G401.6 (cell line): ENCODE measurements at regions not wholly inside any gene's neighbourhood (a gene's known extent, or its start where the extent isn't known, plus 50 kb on each side); places are given as distances from the start of the nearest gene placed in this dataset.

Source experiments
- FAIRE-seq: peaks from 2 replicates; lab custom pipeline; 2012; peaks lifted over from hg19 to GRCh38; lab: Jason Lieb, UNC

DNA sequence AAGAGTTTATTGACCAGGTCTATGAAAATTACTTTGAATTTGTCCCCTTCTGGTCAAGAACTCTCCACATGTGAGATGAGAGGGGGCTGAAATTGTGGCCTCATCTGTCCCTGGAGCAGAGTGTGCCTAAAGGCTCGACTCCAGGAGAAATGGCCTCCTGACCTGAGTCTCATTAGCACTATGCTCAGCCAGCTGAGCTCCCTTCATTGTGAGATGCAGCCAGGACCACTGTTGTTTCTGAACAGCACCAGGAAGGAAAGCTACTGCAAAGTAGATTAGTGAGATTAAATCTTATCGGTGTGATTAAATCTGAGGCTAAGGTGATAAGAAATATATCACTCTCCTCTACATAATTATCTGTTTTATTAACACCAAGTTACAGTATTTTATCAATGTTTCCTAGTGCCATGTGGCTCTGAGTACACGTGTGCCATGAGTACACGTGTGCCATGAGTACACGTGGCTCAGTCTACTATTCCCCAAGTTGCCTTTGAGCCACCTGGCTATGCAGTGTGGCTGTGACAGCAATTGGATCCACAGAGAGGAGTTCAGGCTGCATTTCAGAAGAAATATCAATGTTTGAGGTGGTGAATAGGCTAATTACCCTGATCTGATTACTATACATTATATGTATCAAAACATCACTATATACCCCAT is 126.9 kb downstream of the IPMK start:
- FAIRE-seq, result no peak

DNA sequence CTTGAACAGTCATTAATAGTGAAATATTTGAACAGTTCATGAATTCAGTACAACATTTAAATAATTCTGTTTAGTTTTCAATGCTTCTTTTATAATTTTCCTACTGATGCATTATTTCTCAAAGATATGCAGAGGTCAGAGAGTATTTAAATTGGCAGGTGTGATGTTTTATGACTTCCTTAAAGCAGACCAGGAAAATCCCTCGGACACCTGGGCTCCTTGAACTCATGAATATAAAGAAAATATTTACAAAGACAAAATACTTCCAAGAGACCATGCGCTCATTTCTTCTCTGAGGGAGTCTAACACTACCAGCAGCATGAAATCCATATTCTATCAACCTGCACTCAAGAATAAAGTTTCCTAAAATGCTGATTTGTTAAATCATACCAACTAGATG is 127.6 kb downstream of the IPMK start:
- FAIRE-seq, result no peak

DNA sequence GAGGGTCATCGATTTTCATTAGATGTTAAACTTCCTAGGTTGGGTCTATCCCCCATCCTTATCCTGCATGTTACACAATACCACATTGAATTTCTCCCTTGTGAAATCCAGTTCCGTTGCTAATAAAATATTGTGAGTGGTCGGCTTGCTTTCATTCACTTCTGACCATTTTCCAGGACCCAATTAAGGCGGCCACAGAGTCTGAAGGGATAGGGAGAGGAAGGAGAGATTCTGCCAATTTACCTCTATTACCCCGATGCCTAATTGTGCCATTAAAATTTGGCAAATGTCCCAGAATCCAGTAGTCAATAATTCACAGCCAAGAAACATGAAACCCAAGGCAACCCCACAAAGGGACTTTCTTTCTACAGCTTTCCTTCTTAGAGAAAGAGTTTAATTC is 129.9 kb downstream of the IPMK start:
- FAIRE-seq, result no peak

DNA sequence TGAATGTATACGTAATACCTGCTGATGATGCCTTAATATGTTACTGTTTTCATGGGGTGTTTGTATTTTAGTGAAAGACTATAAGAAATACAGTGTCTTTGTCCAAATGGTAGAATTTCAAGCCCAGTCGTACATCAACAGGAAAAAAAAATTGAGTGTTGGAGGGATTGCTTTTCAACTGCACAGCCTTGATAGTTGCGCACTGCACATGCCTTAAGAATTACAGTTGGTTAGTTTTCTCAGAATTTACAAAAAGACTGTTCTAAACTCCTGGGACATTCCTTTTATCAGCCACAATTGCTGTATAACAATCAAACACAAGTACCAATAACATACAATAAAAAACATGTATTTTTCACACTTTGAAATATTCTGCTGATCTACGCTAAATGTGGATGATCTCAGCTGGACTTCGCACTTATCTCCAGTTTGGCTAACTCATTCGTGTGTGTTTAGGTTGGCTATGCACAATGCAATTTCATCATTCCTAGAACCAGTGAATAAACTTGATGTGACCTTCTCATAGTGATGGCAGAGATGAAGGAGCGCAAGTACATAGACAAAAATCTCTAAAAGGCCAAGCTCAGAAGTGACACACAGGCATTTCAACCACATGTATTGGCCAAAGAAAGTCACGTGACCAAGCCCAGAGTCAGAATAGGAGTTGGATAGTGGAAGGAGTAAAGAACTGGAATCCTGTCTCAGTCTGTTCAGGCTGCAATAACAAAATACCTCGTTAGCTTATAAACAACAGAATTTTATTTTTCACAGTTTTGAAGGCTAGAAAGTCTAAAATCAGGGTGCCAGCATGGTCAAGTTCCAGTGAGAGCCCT is 152.3 kb downstream of the IPMK start:
- no peak for FAIRE-seq

DNA sequence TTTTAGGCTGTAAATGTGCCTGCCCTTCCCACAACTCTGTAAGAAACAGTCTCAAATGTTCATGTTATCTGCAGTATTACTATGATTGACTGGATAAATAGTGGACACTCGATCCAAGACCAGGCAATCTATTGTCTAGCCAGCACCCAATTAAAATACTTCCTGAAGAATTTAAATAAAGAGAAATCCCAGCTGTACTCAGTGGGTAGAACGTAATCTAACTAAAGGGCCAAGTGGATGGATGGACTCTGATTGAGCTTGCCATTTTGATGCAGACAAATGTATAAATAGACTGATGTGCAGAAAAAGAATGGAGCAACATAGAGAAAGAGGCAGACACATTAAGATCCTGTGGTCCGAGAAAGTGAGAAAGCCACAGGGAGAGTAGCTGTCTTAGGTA is 158.0 kb downstream of the IPMK start:
- no peak for FAIRE-seq

DNA sequence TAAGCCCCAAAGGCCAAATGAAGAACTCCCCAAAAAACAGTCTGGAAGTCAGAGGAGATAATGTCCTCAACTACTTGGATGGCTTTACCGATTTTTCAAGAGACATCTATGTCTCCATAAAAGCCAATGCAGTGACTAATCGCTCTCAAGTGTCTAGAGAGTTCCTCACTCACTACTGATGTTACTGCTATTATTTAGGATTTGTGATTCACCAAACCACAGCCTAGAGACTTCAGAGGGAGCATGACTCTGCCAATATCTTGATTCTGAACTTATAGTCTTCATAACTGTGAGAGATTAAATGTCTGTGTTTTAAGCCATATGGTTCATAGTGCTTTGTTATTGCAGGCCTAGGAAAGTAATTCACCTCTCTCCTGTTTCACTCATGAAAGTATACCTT is 160.2 kb downstream of the IPMK start:
- no peak for FAIRE-seq

DNA sequence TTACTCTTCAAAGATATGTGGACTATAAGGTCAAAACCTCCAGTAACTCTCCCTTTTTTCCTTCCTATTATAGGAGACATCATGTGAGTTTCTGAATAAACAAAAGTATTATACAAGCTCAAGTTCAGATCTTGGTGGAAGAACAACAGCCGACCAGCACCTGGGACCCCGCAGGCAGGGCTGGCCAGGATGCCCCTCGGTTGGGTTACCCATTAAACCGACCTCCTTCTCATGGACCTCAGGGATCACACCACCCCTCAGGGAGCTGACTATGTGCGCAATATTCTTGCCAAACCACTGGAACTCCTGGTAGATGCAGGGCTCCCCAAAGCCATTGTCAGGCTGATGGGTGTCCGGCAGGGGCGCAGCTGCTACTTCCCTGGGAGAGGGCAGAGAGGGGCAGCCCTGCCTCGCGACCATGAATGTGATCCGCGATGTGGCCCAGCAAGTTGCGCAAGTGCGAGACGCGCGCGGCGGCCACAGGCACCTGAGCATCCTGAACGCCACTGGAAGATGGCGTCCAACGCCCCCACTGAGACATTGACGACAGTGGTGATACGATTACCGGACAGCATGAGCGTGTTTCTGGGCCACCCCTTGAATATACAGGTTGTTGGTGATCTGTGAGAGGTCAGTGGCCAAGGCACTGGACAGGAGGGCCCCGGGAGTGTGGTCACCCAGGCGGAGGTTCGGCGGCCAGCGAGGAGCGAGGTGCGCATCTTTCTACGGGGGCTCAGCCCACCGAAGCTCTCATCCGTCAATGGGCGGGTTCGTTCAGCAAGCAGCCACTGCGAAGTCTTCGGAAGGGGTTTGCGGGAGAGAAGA is 161.3 kb downstream of the IPMK start:
- FAIRE-seq, result no peak

DNA sequence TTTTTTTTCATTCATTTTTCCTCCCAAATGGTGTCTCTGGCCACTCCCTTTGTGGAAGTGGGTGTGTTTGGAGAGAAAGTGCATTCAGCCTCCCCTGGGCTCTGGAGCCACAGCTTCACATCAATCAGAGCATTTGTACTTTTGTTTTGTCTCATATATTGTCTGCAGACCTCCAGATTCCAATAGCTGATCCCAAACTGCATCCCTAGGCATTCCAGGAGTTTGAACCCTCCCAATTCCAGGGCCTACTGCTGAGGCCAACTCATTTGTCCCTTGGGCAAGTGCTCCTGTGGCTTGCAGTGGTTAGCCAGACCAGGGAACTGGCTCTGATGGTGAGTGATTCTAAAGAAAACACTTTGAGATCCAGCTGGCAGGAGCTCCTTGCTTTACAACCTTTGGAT is 163.3 kb downstream of the IPMK start:
- FAIRE-seq, result no peak

DNA sequence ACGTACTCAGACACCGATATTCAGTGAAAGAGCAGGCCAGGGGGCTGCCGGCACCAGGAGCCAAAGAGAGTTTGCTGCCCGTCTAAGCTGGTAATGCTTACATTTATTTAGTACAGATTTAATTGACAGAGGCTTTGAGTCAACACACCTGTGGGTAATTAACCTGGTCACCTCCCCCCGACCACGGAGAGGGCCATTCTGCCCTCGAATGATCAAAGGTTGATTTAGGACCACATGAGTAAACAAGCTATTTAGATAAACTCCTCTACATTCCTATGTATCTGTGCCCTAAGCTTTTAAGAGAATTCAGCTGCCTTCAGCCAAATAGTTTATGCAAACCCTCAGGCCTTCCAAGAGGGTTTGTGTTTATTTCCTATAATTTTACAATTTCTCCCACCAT is 164.8 kb downstream of the IPMK start:
- FAIRE-seq, result no peak

DNA sequence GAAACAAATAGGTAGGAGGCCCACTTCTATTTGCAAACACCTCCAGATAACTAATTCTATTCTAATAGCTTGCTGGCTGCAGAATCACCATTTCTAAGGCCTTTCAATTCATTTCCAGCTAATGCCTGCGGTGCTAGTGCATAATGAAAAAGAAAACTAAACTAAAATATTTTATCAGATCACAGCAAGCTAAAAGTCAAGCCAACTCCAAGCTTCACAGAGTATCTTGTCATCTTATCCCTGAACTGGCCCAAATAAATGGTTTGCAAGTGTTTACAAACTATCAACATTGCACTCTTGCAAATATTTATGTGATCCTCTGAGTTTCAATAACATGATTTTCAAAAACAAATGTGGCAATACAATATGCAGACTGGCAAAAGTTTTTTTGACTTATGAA is 166.0 kb downstream of the IPMK start:
- FAIRE-seq, result no peak

DNA sequence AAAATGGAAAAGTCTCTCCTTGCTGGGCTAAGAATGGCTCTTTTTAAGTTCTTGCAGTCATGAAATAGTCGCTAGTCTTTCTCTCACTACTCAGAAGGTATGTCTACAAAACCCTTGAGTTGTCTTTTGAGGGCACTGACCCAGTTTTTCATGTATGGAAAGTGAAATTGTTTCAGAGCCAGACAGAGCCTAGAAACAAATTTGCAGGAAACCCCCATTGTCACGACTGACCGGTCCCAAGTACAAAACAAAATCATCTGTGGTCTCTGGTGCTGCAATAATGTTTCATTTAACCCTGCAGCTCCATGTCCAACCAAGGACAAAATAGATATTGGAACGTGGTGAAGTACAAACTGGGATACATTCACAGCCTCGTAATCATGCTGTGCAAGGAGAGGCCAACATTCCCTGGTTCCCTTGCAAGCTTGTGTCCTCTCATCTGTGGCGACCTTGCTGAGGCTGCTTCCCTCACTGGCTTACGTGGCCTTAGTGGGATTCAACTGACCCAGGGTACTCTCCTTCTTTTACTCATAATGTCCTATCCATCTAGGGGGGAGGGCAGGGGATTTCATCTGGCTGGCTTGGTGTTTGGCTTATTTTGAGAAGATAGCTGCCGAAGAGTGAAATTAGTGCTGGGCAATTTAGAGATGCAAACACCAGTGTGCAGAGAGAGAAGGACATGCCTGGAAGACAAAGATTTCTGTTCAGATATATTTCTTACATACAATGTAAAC is 172.5 kb downstream of the IPMK start:
- FAIRE-seq, result no peak

DNA sequence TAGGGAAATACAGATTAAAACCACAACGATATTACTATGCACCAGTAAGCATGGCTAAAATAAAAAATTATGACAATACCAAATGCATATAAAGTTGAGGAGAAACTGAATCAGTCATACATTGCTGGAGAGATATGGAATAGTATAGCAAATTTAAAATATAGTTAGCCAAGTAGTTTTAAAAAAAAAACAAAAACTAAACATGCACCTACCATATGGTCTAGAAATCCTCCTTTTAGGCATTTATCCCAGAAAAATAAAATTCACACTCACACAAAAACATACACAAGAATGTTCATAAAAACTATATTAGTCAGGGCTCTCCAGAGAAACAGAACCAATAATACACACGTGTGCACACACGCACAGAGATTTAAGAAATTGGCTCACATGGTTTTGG is 175.8 kb downstream of the IPMK start:
- no peak for FAIRE-seq

DNA sequence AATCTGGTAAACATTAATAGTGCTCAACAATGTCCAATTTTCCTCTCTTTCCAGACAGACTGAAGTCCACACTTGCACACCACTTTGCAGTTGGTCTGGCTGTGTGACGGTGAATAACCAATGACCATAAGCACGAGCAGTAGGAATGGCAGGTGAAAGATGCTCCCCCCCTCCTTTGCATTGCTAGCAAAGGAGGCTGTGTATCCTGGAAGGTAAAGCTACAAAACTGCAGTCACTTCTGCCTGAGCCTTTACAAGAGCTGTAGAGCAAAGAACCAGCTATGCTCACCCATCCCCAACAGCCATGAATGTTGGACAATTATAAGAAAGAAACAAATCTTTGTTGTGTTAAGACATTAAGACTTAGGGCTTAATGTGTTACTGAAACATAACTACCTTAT is 178.0 kb downstream of the IPMK start:
- no peak for FAIRE-seq

DNA sequence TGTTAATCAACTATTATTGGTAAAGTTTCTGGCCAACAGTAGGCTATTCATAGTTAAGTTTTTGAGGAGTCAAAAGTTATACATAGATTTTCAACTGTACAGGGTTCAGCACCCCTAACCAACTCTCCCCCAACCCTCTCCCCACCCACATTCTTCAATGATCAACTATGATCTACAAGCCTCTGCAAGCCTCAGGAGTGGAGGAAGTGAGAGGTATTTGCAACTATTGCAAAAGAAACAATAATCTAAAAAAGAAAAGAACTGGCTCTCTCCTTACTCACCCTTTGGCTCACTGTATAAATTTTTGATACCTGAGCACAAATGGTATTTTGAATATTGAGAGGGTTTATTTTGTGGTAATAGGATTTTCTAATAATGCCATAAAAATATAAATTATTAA is 179.8 kb downstream of the IPMK start:
- no peak for FAIRE-seq

DNA sequence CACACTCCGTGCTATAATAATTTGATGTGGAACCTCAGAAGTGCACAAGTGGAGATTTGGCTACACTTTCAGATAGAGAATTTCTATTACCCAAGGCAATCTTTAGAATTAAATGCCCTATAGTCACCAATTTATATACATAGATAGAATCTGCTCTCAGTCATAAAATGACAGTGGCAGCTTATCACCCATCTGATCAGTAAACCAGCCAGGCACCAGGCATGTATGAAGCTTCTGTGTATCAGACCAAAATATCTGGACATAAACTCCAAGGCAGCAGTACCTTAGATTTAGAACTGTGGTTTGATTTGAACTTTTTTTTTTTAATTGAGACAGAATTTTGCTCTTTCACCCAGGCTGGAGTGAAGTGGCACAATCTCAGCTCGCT is 180.9 kb downstream of the IPMK start:
- no peak for FAIRE-seq

DNA sequence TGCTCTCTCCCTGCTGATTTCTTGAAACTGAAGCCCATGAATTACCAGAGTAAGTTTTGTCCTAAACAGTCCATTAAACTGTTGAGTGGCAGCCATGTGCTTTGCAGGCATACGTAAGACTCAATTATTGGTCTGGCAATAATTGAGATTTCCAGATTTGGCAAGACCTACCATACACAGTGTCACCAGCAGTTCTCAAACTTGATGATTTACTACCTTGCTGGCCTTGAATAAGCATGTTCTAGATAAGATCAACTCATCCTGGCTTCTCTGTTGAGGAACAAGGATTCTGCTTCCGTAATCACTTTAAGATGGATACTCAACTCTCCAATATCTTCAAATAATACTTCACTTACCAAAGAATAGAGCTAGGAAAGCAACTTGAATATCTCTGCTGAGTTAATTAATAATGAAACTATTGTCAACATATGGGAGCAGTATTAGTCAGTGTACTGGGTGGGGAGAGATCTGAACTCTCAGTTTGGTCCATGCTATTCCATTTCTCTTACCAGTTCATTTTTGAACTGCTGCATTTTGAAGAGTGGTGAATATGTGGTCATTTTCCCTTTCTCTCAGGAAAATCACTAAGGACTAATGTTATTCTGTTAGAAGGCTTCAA is 181.4 kb downstream of the IPMK start:
- FAIRE-seq, result no peak

DNA sequence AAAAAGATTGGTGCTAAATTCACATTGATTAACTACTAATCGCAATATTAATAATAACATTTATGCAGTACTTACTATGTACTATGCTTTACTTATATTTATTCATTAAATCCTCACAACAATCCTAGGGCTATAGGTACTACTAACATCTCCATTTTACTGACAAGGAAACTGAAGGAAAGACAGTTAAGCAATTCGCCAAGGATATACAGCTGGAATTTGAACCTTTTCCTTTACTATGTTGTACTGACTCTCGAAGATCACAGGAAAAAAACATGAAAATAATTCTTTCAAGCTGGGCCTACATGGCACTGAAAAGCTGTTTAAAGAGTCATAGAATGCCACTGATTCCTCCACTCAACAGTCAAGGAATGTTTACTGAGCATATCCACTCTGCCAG is 185.4 kb downstream of the IPMK start:
- no peak for FAIRE-seq

DNA sequence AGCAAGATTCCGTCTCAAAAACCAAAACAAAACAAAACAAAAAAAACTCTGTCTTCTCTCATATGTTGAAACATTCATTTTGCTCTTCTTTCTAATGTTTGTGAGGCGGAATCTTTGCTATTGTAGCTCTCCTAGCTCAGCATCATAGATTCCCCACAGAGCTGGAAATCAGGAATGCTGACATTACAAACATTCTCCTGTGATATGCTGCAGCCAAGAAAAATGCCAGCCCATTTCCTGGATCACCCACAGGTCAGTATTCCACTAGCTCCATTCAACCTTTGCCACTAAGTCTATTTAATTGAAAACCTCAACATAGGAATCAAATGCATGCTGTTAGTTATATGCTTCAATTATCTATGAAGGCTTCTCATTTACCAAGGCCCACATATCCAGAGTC is 186.3 kb downstream of the IPMK start:
- no peak for FAIRE-seq

DNA sequence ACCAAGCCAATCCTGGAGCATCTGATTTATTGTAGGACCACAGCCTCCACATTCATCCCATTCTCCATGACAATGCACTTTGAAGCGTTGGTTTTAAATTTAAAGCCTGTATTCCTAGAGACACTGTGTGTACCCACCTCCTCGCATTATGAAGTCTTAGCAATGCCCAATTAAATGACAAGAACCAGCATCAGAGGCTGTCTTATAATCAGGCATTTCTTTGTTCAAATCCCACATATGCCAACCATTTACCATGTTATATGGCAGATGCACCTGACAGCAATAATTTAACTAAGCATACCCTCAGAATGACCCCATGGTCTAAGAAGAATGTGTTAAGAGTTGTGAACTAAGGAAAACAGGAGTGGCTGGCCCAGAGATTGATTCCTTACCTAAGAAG is 188.2 kb downstream of the IPMK start:
- no peak for FAIRE-seq

DNA sequence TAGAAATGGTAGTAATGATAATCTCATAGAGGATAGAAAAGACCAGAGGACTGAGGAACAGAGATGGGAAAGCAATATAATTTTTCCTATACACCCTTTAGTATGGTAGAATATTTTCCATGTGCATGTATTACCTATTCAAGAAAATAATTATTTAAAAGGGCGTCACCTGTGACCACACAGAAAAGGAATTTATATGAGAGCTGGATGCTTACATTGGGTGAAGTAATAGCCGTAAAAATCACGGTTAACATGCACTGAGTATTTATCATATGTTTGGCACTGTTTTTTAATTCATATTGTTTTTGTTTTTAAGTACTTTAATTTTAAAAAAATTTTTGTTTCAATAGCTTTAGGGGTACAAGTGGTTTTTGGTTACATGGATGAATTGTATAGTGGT is 195.1 kb downstream of the IPMK start:
- FAIRE-seq, result no peak

DNA sequence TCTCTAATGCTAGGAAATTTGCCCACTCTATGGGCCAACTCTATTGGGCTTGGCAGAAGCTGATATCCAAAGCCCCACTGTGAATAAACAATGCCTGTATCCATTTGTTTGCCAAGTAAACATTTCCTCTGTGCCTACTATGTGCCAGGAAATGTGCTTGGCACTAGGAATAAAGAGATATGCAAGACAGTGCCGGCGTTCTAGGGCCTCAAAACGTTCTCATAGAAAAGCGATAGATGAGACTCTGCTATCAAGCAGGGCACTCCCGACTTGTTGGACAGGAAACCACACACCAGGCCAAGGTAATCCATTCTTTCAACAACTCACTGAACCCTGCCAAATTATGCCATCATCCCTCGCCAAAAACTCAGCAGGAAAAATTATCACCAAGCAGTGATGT is 196.7 kb downstream of the IPMK start:
- FAIRE-seq, result no peak

DNA sequence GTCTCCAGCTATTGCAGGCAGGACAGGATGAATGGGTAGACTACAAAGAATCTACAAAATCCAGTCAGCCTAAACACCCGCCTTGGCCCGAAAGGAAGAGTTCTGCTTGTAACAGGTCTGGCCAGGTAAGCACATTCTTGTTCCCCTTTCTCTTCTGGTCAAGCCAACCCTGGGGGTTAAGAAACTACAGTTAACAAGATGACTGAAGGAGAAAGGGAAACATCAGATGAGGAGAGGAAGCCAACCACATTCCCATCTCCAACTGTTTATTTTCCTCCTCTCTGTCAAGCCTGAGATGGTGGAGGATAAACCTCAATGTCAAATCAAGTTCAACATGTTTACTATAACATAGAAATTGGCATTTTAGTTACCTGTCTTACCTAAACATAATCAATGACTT is 198.9 kb downstream of the IPMK start:
- no peak for FAIRE-seq
